SK-N-SH treated with all-trans-retinoic acid at 6 μM for 48 hours (cell line): ENCODE measurements at regions not wholly inside any gene's neighbourhood (a gene's known extent, or its start where the extent isn't known, plus 50 kb on each side); places are given as distances from the start of the nearest gene placed in this dataset.

Source experiments
- ARNTL ChIP-seq: fragments of 450-650 bp; formaldehyde crosslinking; IDR thresholded peaks from 2 replicates; pipeline ENCODE4 v1.5.0; 2020; ENCODE audit warnings: low read depth, mild to moderate bottlenecking, moderate library complexity, borderline replicate concordance
- BACH2 ChIP-seq: fragments of 250-450 bp; sonication (Bioruptor Pico); IDR thresholded peaks from 2 replicates; pipeline ENCODE4 v1.9.0; 2021; ENCODE audit warnings: mild to moderate bottlenecking, borderline replicate concordance
- OSR1 ChIP-seq: fragments of 250-450 bp; sonication (Bioruptor Pico); IDR thresholded peaks from 2 replicates; pipeline ENCODE4 v1.8.0; 2022; ENCODE audit warnings: moderate library complexity, mild to moderate bottlenecking, inconsistent platforms
- RARB ChIP-seq: fragments of 250-450 bp; sonication (Bioruptor Pico); IDR thresholded peaks from 2 replicates; pipeline ENCODE4 v1.8.0; 2021; ENCODE audit warnings: mild to moderate bottlenecking, moderate library complexity
- ZFP3 ChIP-seq: fragments of 250-450 bp; sonication (Bioruptor Pico); IDR thresholded peaks from 2 replicates; pipeline ENCODE4 v1.5.0; 2020; ENCODE audit warnings: mild to moderate bottlenecking, moderate library complexity
- ZNF70 ChIP-seq: fragments of 450-650 bp; formaldehyde crosslinking; IDR thresholded peaks from 2 replicates; pipeline ENCODE4 v1.5.0; 2020; ENCODE audit warnings: mild to moderate bottlenecking, moderate library complexity
- TF ChIP-seq, protein P1 (sequence below): fragments of 250-450 bp; sonication (Bioruptor Pico); IDR thresholded peaks from 2 replicates; pipeline ENCODE4 v1.8.0; 2021; ENCODE audit warnings: low read depth, mild to moderate bottlenecking, moderate library complexity, borderline replicate concordance
- TF ChIP-seq, protein P2 (sequence below): fragments of 250-450 bp; sonication (Bioruptor Pico); IDR thresholded peaks from 2 replicates; pipeline ENCODE4 v1.8.0; 2020; ENCODE audit warnings: mild to moderate bottlenecking, moderate library complexity, borderline replicate concordance

DNA sequence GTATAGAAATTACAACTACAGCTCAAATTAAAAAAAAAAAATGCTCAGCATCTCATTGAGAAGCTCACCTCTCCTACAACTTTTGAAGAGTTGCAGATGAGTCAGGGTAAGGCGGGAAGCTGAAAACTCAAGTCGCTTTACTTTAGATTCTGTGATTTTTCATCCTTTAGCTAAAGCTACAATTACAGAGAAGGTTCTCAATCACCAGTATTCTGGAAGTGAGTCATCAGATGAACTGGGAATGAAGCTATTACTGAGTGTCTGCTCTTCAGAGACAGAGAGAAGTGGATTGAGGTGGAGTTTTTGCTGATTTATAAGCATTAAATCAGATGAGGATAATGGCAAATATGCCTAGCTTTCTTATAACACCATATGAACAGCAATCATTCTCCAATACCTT lies 91.9 kb downstream of the TFAP2A start:
- TF ChIP-seq OSR1: no peak
- no peak for TF ChIP-seq ZFP3
- no peak for TF ChIP-seq RARB
- TF ChIP-seq BACH2 (CRISPR knock-in tag): no peak
- TF ChIP-seq, protein P1, sequence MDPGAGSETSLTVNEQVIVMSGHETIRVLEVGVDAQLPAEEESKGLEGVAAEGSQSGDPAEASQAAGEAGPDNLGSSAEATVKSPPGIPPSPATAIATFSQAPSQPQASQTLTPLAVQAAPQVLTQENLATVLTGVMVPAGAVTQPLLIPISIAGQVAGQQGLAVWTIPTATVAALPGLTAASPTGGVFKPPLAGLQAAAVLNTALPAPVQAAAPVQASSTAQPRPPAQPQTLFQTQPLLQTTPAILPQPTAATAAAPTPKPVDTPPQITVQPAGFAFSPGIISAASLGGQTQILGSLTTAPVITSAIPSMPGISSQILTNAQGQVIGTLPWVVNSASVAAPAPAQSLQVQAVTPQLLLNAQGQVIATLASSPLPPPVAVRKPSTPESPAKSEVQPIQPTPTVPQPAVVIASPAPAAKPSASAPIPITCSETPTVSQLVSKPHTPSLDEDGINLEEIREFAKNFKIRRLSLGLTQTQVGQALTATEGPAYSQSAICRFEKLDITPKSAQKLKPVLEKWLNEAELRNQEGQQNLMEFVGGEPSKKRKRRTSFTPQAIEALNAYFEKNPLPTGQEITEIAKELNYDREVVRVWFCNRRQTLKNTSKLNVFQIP (CRISPR knock-in tag): no peak
- no peak for TF ChIP-seq ZNF70
- TF ChIP-seq, protein P2, sequence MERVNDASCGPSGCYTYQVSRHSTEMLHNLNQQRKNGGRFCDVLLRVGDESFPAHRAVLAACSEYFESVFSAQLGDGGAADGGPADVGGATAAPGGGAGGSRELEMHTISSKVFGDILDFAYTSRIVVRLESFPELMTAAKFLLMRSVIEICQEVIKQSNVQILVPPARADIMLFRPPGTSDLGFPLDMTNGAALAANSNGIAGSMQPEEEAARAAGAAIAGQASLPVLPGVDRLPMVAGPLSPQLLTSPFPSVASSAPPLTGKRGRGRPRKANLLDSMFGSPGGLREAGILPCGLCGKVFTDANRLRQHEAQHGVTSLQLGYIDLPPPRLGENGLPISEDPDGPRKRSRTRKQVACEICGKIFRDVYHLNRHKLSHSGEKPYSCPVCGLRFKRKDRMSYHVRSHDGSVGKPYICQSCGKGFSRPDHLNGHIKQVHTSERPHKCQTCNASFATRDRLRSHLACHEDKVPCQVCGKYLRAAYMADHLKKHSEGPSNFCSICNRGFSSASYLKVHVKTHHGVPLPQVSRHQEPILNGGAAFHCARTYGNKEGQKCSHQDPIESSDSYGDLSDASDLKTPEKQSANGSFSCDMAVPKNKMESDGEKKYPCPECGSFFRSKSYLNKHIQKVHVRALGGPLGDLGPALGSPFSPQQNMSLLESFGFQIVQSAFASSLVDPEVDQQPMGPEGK (CRISPR knock-in tag): no peak
- no peak for TF ChIP-seq ARNTL (CRISPR knock-in tag)
